MM.1S (cell line): ENCODE measurements at regions not wholly inside any gene's neighbourhood (a gene's known extent, or its start where the extent isn't known, plus 50 kb on each side); places are given as distances from the start of the nearest gene placed in this dataset.

Experiments
- CTCF ChIP-seq: fragments of 300-600 bp; sonication (generic); IDR thresholded peaks from 2 replicates; pipeline ENCODE4 v1.5.1; 2016; ENCODE audit warnings: antibody characterized with exemption, low read length, mixed read lengths
- EZH2 ChIP-seq: fragments of 300-600 bp; sonication (generic); optimal IDR thresholded peaks from 2 replicates; pipeline ENCODE3; 2017; ENCODE audit warnings: low read depth, mild to moderate bottlenecking, antibody characterized with exemption, low read length, mixed read lengths
- EZH2phosphoT487 ChIP-seq: fragments of 300-600 bp; sonication (generic); IDR thresholded peaks from 2 replicates; pipeline ENCODE4 v1.6.1; 2018; ENCODE audit warnings: antibody characterized with exemption, low read length

GRCh38 chr13:84640691-84641090 lies 758.4 kb upstream of the SLITRK1 start:
- TF ChIP-seq CTCF (no peak), EZH2 (no peak), EZH2phosphoT487 (no peak)
